ENCODE measurements at regions not wholly inside any gene's neighbourhood (a gene's known extent, or its start where the extent isn't known, plus 50 kb on each side); places are given as distances from the start of the nearest gene placed in this dataset.
"Not testable (repeated sequence)": the region's sequence is repeated elsewhere in the genome, so short reads cannot be mapped to it uniquely, and the experiment has no call there.

- H3K27ac ChIP-seq: no peak overlapping the region
- intact Hi-C loops (cut with DNase I): no loop called here
- TF ChIP-seq CTCF (IDR thresholded peaks at IDR 0.05): no peak
- 69 to 88% (median 78%) methylated on average over 1 of the region's 1 CpG for WGBS, 3 donors
- H3K4me1 ChIP-seq: no peaks in the 10 kb centered on the region
- H3K36me3 ChIP-seq (ENCODE audit: insufficient read depth in 1 of 2, low read depth in 1 of 2): no peaks in the 10 kb centered on the region
- H3K4me3 ChIP-seq: no peak overlapping the region
- no peaks in the 10 kb centered on the region for H3K27me3 ChIP-seq (ENCODE audit: insufficient read depth in 3 of 3, low read length in 2 of 3)
- H3K9me3 ChIP-seq: no peaks in the 10 kb centered on the region
- ATAC-seq (no peak), DNase-seq (no peak)
Measured at GRCh38 chr12:41645624-41646023, 457.5 kb downstream of the PDZRN4 start.

- H3K36me3 ChIP-seq (ENCODE audit: insufficient read depth in 1 of 2, low read depth in 1 of 2); DNase-seq; H3K4me1 ChIP-seq; intact Hi-C loops (cut with DNase I); H3K27ac ChIP-seq; ATAC-seq; H3K9me3 ChIP-seq; H3K27me3 ChIP-seq (ENCODE audit: insufficient read depth in 3 of 3, low read length in 2 of 3); H3K4me3 ChIP-seq: not testable (repeated sequence)
- 90 to 97% (median 92%) methylated on average over 11 of the region's 11 CpGs for WGBS, 3 donors
Measured at GRCh38 chr12:41642808-41643207, 454.7 kb downstream of the PDZRN4 start.

DNA sequence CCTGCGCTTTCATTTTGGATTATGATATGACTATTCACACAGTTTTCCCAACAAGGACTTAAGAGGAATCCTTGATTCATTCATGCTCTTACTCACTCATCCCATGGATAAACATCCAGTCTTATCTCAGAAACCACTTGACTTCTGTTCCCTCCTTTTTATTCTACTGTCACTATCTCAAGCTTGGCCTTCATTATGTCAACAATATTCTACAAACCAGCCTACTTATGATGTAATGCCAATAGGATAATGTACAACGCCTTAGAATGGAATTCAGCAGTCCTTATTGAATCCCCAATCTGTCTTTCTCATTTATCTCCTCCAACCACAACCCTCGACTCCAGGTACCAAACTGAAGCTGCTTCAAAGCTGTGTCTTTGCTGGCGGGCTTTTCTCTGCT lies 448.5 kb downstream of the PDZRN4 start:
- 92 to 95% (median 94%) methylated on average over 4 of the region's 4 CpGs for WGBS, 3 donors
- intact Hi-C loops (cut with DNase I): no loop called here
- Histone ChIP-seq H3K27ac (no peak overlapping the region), H3K27me3 (ENCODE audit: insufficient read depth in 3 of 3, low read length in 2 of 3) (no peaks in the 10 kb centered on the region), H3K4me3 (no peak overlapping the region), H3K4me1 (no peaks in the 10 kb centered on the region), H3K36me3 (ENCODE audit: insufficient read depth in 1 of 2, low read depth in 1 of 2) (no peaks in the 10 kb centered on the region), H3K9me3 (peaks cover 3% of the 10 kb centered on the region)
- ATAC-seq: no peak
- TF ChIP-seq CTCF (IDR thresholded peaks at IDR 0.05): no peak
- DNase-seq: no peak

GRCh38 chr12:41635626-41636364 lies 447.7 kb downstream of the PDZRN4 start:
- no peak for TF ChIP-seq CTCF (IDR thresholded peaks at IDR 0.05)
- intact Hi-C loops (cut with DNase I): no loop called here
- Histone ChIP-seq H3K4me1 (no peaks in the 10 kb centered on the region), H3K27ac (no peak overlapping the region), H3K27me3 (ENCODE audit: insufficient read depth in 3 of 3, low read length in 2 of 3) (no peaks in the 10 kb centered on the region), H3K9me3 (peaks cover 6% of the 10 kb centered on the region), H3K4me3 (no peak overlapping the region), H3K36me3 (ENCODE audit: insufficient read depth in 1 of 2, low read depth in 1 of 2) (no peaks in the 10 kb centered on the region)
- ATAC-seq: no peak
- WGBS, 3 donors: 35 to 50% (median 37%) methylated on average over 5 of the region's 5 CpGs
- no peak for DNase-seq

DNA sequence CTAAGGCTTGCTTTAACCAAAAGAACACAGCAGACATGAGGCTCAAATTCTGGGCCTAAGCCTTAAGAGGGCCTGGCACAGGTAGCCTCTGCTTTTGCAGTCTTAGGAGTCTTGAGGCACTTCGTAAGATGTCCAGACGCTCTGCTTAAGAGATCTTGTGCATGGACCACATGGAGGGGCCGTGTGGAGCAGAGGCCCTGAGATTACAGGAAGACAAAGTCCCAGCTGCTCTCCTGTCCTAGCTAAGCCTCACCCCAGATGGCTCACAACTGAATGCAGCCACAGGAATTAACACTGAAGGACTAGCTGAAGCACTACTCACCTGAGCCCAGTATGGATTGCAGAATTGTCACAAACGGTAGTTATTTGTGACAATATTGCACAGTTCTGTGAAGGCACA lies 446.0 kb downstream of the PDZRN4 start:
- Histone ChIP-seq H3K27me3 (ENCODE audit: insufficient read depth in 3 of 3, low read length in 2 of 3) (no peaks in the 10 kb centered on the region), H3K27ac (no peak overlapping the region), H3K4me3 (no peak overlapping the region), H3K4me1 (no peaks in the 10 kb centered on the region), H3K36me3 (ENCODE audit: insufficient read depth in 1 of 2, low read depth in 1 of 2) (no peaks in the 10 kb centered on the region), H3K9me3 (peaks cover 6% of the 10 kb centered on the region)
- ATAC-seq (no peak), DNase-seq (no peak)
- no peak for TF ChIP-seq CTCF (IDR thresholded peaks at IDR 0.05)
- WGBS, 3 donors: 80 to 81% (median 81%) methylated on average over 4 of the region's 4 CpGs
- intact Hi-C loops (cut with DNase I): no loop called here

All from psoas muscle (tissue), 7 donors.